ENCODE measurements at regions not wholly inside any gene's neighbourhood (a gene's known extent, or its start where the extent isn't known, plus 50 kb on each side); places are given as distances from the start of the nearest gene placed in this dataset.

- no peak for DNase-seq (ENCODE audit: low read depth in 2 of 2)
Observed at GRCh38 chr5:167638816-167639215, 652.6 kb upstream of the WWC1 start.

GRCh38 chr5:167639273-167639672 lies 652.2 kb upstream of the WWC1 start:
- no peak for DNase-seq (ENCODE audit: low read depth in 2 of 2)

GRCh38 chr5:167639766-167640165 lies 651.7 kb upstream of the WWC1 start:
- DNase-seq (ENCODE audit: low read depth in 2 of 2), result no peak

- DNase-seq (ENCODE audit: low read depth in 2 of 2), result no peak
Observed at GRCh38 chr5:167642181-167642580, 649.3 kb upstream of the WWC1 start.

- DNase-seq (ENCODE audit: low read depth in 2 of 2), result no peak
Observed at GRCh38 chr5:167642779-167643517, 648.5 kb upstream of the WWC1 start.

GRCh38 chr5:167643631-167644280 lies 647.7 kb upstream of the WWC1 start:
- no peak for DNase-seq (ENCODE audit: low read depth in 2 of 2)

GRCh38 chr5:167644619-167645018 lies 646.8 kb upstream of the WWC1 start:
- no peak for DNase-seq (ENCODE audit: low read depth in 2 of 2)

- no peak for DNase-seq (ENCODE audit: low read depth in 2 of 2)
Observed at GRCh38 chr5:167649471-167649870, 642.0 kb upstream of the WWC1 start.

GRCh38 chr5:167652690-167653089 lies 638.8 kb upstream of the WWC1 start:
- DNase-seq (ENCODE audit: low read depth in 2 of 2), result no peak

- DNase-seq (ENCODE audit: low read depth in 2 of 2), result no peak
Observed at GRCh38 chr5:167653645-167654106, 637.8 kb upstream of the WWC1 start.

- DNase-seq (ENCODE audit: low read depth in 2 of 2), result no peak
Observed at GRCh38 chr5:167657016-167657415, 634.4 kb upstream of the WWC1 start.

- DNase-seq (ENCODE audit: low read depth in 2 of 2), result no peak
Observed at GRCh38 chr5:167658889-167659288, 632.6 kb upstream of the WWC1 start.

- no peak for DNase-seq (ENCODE audit: low read depth in 2 of 2)
Observed at GRCh38 chr5:167661605-167662004, 629.8 kb upstream of the WWC1 start.

- DNase-seq (ENCODE audit: low read depth in 2 of 2), result no peak
Observed at GRCh38 chr5:167664222-167664804, 627.1 kb upstream of the WWC1 start.

GRCh38 chr5:167665841-167666375 lies 625.5 kb upstream of the WWC1 start:
- DNase-seq (ENCODE audit: low read depth in 2 of 2), result no peak

GRCh38 chr5:167671176-167671575 lies 620.3 kb upstream of the WWC1 start:
- DNase-seq (ENCODE audit: low read depth in 2 of 2), result no peak

GRCh38 chr5:167673942-167674341 lies 617.5 kb upstream of the WWC1 start:
- no peak for DNase-seq (ENCODE audit: low read depth in 2 of 2)

- no peak for DNase-seq (ENCODE audit: low read depth in 2 of 2)
Observed at GRCh38 chr5:167678481-167678880, 613.0 kb upstream of the WWC1 start.

- no peak for DNase-seq (ENCODE audit: low read depth in 2 of 2)
Observed at GRCh38 chr5:167684251-167684650, 607.2 kb upstream of the WWC1 start.

- DNase-seq (ENCODE audit: low read depth in 2 of 2), result no peak
Observed at GRCh38 chr5:167688341-167689130, 602.9 kb upstream of the WWC1 start.

- no peak for DNase-seq (ENCODE audit: low read depth in 2 of 2)
Observed at GRCh38 chr5:167694325-167695147, 596.9 kb upstream of the WWC1 start.

All from activated CD8-positive, alpha-beta memory T cell treated with anti-CD3 and anti-CD28 coated beads for 4 hours (primary cell).